ENCODE measurements at regions not wholly inside any gene's neighbourhood (a gene's known extent, or its start where the extent isn't known, plus 50 kb on each side); places are given as distances from the start of the nearest gene placed in this dataset.
"Not testable (repeated sequence)": the region's sequence is repeated elsewhere in the genome, so short reads cannot be mapped to it uniquely, and the experiment has no call there.

- peak; percentile 96 to 97 for DNase-seq
These were observed 128.4 kb upstream of the SOD1 start for GRCh38 chr21:31530897-31531705.

DNA sequence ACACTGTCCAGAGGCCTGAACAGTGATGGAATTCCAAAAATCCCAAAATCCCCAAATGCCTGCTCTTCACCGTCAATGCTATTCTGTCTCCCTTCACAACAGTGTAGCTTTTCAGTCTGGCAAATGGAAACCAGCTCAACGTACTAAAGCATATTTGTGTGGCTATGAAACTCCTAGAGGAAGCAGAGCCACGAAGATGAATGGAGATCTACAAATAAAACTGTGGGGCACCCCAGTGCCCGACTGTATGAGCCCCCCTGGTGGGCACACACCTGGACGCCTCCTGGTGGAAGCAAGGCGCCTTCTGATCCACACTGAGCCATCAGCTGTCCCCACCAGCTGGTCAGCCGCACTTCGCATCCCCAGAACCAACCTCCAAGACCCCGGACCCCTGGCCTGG is 129.1 kb upstream of the SOD1 start:
- peak in 1 of 2 experiments; percentile 45 for DNase-seq

DNA sequence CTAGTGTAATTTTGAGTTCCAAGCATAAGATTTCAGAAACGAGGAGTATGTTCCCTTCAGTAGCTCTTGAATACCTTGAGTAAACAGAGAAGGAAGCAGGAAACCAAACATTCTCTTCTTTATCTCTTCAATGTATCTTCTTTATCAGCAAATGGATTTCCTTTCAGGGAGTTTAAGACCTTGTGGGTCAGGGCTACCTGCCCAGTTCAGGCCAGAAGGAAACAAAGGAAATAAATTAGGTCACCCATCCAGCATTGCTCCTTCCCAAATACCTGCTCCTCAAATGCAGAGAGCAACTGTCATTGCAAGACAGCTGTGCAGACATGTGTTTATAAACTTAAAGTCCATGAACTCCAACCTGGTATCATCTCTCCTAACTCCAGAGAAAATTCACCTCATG is 130.1 kb upstream of the SOD1 start:
- DNase-seq: no peak

DNA sequence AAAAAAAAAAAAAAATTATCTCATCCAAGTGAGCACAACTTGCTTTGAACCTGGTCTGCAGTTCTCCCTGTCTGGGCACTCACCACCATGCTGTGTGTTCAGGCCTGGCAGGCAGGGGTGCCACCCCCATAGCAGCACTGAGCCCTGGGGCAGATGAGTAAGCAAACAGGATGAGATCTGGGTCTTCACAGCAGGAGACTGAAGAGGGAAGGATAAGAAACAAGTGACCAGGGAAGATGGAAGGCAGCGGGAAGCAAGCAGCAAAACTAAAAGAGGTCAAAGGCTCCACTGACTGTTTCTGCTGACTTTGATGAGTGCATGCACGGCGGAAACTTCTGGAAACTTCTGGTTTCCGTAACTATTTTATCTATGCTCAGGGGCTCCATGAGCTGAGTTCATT is 133.5 kb upstream of the SOD1 start:
- no peak for DNase-seq

GRCh38 chr21:31524140-31524539 is 135.4 kb upstream of the SOD1 start:
- DNase-seq: no peak

DNA sequence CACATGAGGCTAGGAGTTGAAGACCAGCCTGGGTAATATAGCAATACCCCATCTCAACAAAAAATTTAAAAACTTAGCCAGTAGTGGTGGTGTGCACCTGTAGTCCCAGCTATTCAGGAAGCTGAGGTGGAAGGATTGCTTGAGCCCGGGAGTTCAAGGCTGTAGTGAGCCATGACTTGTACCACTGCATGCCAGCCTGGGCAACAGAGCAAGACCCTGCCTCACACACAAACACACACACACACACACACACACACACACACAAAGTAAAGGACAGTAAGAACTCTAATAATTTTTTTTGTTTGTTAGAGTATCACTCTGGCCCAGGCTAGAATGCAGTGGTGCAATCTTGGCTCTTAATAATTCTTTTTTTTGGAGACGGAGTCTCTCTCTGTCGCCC is 138.0 kb upstream of the SOD1 start:
- DNase-seq: no peak

DNA sequence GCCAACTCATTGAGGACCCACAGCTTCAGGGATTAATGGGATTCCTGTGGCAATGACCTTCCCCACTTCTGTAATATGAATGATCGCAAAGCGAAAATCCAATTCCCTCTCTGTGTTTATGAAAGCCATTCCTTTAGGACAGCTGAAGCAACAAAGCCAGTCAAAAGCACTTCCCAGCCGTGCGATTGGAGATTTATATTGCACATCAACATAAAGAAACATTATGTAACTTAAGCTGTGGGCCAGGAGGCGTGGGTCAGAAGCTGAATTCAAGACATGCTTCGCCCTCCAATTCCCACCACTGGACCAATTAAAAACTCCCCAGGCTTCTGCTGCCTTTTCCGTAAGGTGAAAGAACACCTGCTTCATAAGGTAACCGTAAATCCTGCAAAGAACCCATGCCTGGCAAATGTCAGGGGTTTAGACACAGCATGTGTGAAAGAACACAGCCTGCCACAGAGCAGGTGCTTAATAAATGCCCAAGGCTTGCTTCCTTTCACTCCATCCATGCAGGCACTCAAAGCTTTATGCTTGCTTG is 138.9 kb upstream of the SOD1 start:
- DNase-seq: no peak

GRCh38 chr21:31518580-31518979 is 140.9 kb upstream of the SOD1 start:
- DNase-seq: no peak

- DNase-seq: no peak
These were observed 141.7 kb upstream of the SOD1 start for GRCh38 chr21:31517664-31518414.

DNA sequence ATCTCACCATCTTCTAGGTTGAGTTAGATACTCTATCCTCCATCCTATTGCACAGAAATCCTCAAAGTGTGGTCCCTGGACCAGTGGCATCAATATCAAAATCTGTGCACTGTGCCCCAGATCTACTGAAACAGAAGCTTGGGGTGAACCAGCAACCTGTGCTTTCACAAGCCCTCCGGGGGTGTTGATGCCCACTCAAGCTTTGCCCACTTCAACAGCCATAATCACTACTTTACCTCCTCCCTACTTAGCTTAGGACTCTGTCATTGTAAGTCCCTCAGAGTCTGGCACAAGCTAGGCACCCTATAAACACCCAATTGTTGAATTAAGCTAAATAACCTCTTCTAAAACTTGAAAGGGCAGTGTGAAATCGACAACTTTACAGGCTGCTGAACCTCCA is 144.2 kb upstream of the SOD1 start:
- DNase-seq: no peak

DNA sequence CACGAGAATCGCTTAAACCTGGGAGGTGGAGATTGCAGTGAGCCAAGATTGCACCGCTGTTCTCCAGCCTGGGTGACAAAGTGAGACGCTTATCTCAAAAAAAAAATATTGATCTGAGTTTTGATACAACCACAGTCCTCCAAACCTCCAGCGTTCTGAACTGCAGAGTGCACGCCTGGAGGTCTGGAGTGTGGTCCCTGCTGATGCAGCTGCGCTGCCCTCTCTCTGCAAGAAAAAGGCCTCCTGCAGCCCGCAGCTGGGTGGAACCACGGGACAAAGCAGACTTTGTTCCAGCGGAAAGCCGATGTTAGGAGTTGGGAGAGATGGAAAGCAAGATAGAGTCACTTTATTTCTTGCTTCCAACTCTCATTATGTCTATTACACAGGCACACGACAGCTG is 144.9 kb upstream of the SOD1 start:
- peak in 1 of 2 experiments; percentile 47 for DNase-seq

DNA sequence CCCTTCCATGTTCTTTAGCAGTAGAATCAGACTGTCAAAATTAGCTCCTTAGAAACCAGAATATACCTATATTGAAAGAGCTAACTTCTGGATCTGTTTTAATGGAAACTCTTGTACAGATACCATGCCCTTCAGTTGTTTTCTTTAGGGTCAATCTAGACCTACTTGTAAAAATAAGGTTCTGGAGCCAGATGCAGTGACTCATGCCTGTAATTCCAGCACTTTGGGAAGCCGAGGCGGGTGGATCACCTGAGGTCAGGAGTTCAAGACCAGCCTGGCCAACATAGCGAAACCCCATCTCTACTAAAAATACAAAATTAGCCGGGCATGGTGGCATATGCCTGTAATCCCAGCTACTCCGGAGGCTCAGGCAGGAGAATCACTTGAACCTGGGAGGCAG is 146.0 kb upstream of the SOD1 start:
- DNase-seq: not testable (repeated sequence)

DNA sequence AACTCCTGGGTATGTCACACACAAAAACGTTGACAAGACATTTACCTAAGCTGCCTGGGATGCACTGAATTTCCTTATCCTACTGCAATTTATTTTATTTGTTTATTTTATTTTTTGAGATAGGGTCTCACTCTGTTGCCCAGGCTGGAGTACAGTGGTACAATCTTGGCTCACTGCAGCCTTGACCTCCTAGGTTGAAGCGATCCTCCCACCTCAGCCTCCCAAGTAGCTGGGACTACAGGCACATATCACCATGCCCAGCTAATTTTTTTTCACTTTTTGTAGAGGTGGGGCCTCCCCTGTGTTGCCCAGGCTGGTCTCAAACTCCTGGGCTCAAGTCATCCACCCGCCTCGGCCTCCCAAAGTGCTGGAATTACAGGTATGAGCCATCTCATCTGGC is 147.5 kb upstream of the SOD1 start:
- DNase-seq: not testable (repeated sequence)

DNA sequence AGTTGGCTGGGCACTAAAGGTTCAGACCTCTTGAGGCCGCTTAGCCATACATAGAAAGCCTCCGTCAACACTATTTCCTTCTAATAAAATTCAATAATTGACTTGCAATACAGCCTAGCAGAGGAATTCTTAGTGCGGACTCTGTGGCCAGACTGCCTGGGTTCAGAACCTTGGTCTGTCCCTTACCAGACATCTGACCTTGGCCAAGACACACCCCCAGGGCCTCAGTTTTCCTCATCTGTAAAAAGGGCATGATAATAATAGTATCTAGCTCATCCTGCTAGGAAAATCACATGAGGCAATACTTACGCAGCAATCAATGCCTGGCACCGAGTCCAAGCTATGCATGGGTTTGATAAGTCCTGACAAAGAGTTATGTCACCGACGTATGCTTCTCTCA is 148.2 kb upstream of the SOD1 start:
- DNase-seq: no peak

GRCh38 chr21:31509194-31510017 is 150.1 kb upstream of the SOD1 start:
- DNase-seq: peak in 1 of 2 experiments; percentile 13

DNA sequence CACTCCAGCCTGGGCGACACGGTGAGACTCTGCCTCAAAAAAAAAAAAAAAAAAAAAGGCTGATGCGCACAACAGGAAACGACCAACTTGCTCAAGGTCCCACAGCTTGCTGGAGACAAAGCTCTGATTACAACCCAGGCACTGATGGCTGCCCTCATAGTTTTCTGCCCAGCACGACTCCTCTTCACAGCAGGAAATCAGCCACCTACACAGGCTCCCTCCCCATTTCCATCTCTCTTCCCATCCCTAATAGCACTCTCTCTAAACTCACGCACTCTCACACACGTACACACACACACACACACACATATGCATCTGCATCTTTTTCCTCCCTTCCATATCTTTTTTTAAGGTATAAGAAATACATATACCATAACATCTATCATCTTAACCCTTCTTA is 153.5 kb upstream of the SOD1 start:
- no peak for DNase-seq

GRCh38 chr21:31503939-31504338 is 155.6 kb upstream of the SOD1 start:
- no peak for DNase-seq

DNA sequence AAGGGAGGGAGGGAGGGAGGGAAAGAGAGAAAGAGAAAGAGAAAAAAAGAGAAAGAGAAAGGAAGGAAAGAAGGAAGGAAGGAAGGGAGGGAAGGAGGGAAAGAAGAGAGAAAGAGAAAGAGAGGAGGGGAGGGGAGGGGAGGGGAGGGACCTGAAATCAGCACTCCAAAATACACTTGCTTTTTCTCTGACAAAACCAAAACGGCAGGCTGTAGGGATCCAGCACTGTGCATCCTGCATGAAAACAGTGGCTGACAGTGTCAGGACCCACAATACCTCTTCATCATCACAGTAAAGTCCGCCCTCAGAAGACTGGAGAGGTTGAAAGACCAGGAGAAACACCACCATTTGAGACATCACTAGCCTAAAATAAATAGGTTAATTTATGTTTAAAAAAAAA is 156.0 kb upstream of the SOD1 start:
- DNase-seq: no peak

- DNase-seq: no peak
These were observed 156.9 kb upstream of the SOD1 start for GRCh38 chr21:31502537-31503143.

DNA sequence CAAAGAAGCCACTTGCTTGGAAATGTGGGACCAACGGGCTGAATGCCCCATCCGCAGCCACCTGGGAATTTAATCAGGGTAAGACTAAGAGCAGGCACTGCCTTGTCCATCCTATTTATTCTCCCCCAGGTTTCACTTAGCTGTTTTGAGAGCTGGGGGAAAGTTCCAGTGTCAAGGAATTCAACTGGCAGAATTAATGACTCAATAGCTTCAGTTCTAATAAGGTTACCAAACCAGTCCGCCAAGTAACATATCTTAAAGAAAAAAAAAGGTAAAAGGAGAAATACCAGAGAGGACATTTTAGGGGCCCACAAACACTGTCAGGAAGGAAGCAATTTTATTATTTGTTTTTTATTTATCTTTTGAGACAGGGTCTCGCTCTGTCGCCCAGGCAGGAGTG is 157.6 kb upstream of the SOD1 start:
- DNase-seq: no peak

DNA sequence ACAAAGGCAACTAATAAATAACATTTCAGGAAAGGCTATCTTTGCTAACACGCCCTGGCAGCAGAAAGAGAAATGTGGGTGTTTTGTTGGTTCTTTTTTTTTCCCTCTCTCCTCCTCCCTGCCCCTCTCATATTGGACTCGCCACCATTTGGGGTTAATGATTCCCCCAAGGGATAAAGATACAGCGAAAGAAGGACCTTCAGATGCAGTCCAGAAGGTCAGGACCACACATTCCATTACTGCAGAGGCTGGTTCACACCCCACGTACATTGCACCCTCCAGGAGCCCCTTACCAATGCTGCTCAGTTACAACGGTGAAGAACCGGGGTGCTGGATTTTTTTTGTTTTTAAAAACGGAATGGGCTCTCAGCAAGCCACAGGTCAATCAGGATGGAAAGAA is 156.9 kb upstream of the TIAM1 start:
- DNase-seq: no peak

- DNase-seq: peak in 1 of 2 experiments; percentile 16
These were observed 156.0 kb upstream of the TIAM1 start for GRCh38 chr21:31500071-31500470.

- no peak for DNase-seq
These were observed 154.9 kb upstream of the TIAM1 start for GRCh38 chr21:31498985-31499384.

Data from NCI-H446 (cell line).